ENCODE measurements at regions not wholly inside any gene's neighbourhood (a gene's known extent, or its start where the extent isn't known, plus 50 kb on each side); places are given as distances from the start of the nearest gene placed in this dataset.

GRCh38 chr2:118310681-118311429, 222.6 kb downstream of the INSIG2 start:
- in situ Hi-C loops (cut with MboI) = no loop called here
- peak overlapping the region; percentile 45 for H3K4me3 ChIP-seq
- CTCF ChIA-PET (ENCODE audit: low intra/inter-chr PET ratio) = no interaction called here

More at GRCh38 chr2:118310681-118311429, 222.6 kb downstream of the INSIG2 start:
- intact Hi-C loops (cut with micrococcal nuclease) = no loop called here
- POLR2A ChIA-PET = no interaction called here
- Histone ChIP-seq H3K36me3 (ENCODE audit: control insufficient read depth, insufficient read depth, low read length) (no peaks in the 10 kb centered on the region), H3K27ac (ENCODE audit: extremely low read depth, low read depth, low read length) (no peak overlapping the region), H4K20me1 (replicated peaks; ENCODE audit: control insufficient read depth, insufficient read depth, low read length) (no peaks in the 10 kb centered on the region), H3K9ac (ENCODE audit: insufficient read depth in 1 of 2, low read depth in 2 of 2, low read length in 2 of 2) (peak overlapping the region in 1 of 2 experiments; percentile 52; a peak in 1 of 4 replicates), H2AFZ (ENCODE audit: low read depth, low read length) (peak overlapping the region; percentile 98), H3K9me1 (ENCODE audit: control insufficient read depth, insufficient read depth, low read length) (no peaks in the 10 kb centered on the region), H3K9me3 (replicated peaks; ENCODE audit: control insufficient read depth, insufficient read depth, low read depth, low read length) (no peaks in the 10 kb centered on the region), H3K79me2 (ENCODE audit: control insufficient read depth, insufficient read depth, low read length) (no peaks in the 10 kb centered on the region), H3K4me2 (ENCODE audit: insufficient read depth, low read length) (peak overlapping the region; percentile 60), H3K4me1 (replicated peaks in 1 of 2; ENCODE audit: control insufficient read depth in 2 of 2, insufficient read depth in 2 of 2, low read length in 2 of 2) (peaks cover 0 to 4% of the 10 kb centered on the region in 2 experiments; a peak in 2 of 5 replicates), H3K27me3 (ENCODE audit: control insufficient read depth in 2 of 2, insufficient read depth in 2 of 2, low read length in 2 of 2) (no peaks in the 10 kb centered on the region; a peak in 3 of 5 replicates)
- ATAC-seq = no peak; the same call in 2 of the 3 replicates
- TSS peak; percentile 58 for BruUV-seq (replicated peaks)
- peak in 1 of 4 experiments; percentile 13 for DNase-seq (ENCODE audit: extremely low read depth in 1 of 4, low spot score in 3 of 4)
- no peak for TF ChIP-seq ZBTB12 (CRISPR knock-in tag; IDR thresholded peaks at IDR 0.05)
- no peak for TF ChIP-seq SREBF1 (IDR thresholded peaks at IDR 0.05; ENCODE audit: borderline replicate concordance, low read depth, low read length)
- no peak for TF ChIP-seq HSF4 (CRISPR knock-in tag; IDR thresholded peaks at IDR 0.05; ENCODE audit: borderline replicate concordance)
- TF ChIP-seq ATF4 (CRISPR knock-in tag; IDR thresholded peaks at IDR 0.05) = no peak
- TF ChIP-seq FUS (optimal IDR thresholded peaks at IDR 0.05; ENCODE audit: low read depth, low read length) = no peak
- TF ChIP-seq PREB (CRISPR knock-in tag; IDR thresholded peaks at IDR 0.05) = no peak
- no peak for TF ChIP-seq ZNF41 (CRISPR knock-in tag; conservative IDR thresholded peaks at IDR 0.05)
- no peak for TF ChIP-seq PRDM10 (IDR thresholded peaks at IDR 0.05; ENCODE audit: partially characterized antibody)
- no peak for FAIRE-seq
- 68% methylated on average over 18 of the region's 20 CpGs for WGBS (ENCODE audit: insufficient coverage, low coverage, missing lambda C conversion rate)

Measured in K562 (cell line).